ENCODE measurements at regions not wholly inside any gene's neighbourhood (a gene's known extent, or its start where the extent isn't known, plus 50 kb on each side); places are given as distances from the start of the nearest gene placed in this dataset.

DNA sequence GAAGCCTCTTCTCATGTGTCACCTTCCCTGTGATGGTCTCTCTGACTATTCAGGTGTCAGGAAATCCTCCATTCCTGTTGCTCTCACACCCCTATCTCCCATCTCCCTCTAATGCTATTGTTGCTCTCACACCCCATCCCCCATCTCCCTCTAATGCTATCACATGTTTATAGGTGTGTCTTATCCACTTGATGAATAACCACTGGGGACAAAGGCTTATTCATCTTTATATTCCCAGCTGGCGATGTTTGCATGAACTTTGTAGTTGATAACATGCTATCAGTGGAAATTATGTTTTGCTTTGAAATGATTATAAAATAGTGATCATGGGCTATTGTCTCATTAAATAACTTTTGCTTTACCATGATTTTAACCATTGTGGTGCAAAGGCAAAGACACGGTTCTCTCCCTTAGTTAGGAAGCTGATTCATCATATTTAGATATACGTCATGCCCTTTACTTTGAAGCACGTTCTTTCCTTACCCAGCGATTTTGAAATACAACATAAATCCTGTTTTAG, 220.5 kb downstream of the PMAIP1 start:
- no peak for DNase-seq

DNA sequence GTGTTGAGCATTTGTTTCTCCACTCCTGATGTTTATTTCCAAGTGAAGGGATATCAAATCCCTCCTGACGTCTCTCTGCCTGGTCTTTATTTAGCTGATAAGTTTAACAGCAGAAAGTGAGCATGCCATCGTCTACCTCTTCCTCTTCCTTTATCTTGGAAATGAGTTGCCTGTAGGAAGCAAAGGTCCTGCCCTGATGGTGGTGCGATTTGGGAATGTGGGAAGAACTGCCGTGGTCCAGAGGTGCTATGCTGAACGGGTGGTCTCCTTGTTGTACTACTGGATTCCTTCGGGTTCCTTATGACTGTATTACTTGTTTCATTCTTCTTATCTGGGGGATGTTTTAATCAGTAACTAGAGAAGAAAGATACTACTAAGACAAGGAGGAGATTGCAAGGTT, 217.5 kb downstream of the PMAIP1 start:
- in situ Hi-C loops (cut with MboI; ENCODE audit: low pct_ligation_motif_present in 1 of 4, low pct_unique_long_range_greater_than_20kb in 1 of 4, low sequenced_read_pairs in 3 of 4) = no loop called here
- DNase-seq = no peak
- peaks cover 0 to 8% (median 0%) of the 10 kb centered on the region in 4 donors for H3K4me1 ChIP-seq
- H3K27ac ChIP-seq = no peak overlapping the region
- no peaks in the 10 kb centered on the region for H3K36me3 ChIP-seq
- H3K9me3 ChIP-seq = no peaks in the 10 kb centered on the region
- no peak overlapping the region for H3K4me3 ChIP-seq
- intact Hi-C loops (cut with DNase I; ENCODE audit: low total_unique reads) = no loop called here
- H3K27me3 ChIP-seq = no peaks in the 10 kb centered on the region
- 61 to 70% methylated on average over 2 to 6 of the region's 6 CpGs for WGBS, 2 donors (ENCODE audit: low coverage in 1 of 2)
- TF ChIP-seq, protein P1, sequence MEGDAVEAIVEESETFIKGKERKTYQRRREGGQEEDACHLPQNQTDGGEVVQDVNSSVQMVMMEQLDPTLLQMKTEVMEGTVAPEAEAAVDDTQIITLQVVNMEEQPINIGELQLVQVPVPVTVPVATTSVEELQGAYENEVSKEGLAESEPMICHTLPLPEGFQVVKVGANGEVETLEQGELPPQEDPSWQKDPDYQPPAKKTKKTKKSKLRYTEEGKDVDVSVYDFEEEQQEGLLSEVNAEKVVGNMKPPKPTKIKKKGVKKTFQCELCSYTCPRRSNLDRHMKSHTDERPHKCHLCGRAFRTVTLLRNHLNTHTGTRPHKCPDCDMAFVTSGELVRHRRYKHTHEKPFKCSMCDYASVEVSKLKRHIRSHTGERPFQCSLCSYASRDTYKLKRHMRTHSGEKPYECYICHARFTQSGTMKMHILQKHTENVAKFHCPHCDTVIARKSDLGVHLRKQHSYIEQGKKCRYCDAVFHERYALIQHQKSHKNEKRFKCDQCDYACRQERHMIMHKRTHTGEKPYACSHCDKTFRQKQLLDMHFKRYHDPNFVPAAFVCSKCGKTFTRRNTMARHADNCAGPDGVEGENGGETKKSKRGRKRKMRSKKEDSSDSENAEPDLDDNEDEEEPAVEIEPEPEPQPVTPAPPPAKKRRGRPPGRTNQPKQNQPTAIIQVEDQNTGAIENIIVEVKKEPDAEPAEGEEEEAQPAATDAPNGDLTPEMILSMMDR (IDR thresholded peaks at IDR 0.05) = no peak
- TF ChIP-seq POLR2A (IDR thresholded peaks at IDR 0.05) (no peak), EP300 (IDR thresholded peaks at IDR 0.05; ENCODE audit: low read depth) (no peak), POLR2AphosphoS5 (IDR thresholded peaks at IDR 0.05) (no peak)

More for the DNA sequence above, 220.5 kb downstream of the PMAIP1 start:
- no peak overlapping the region for H3K27ac ChIP-seq
- no peaks in the 10 kb centered on the region for H3K36me3 ChIP-seq
- peaks cover 0 to 8% (median 0%) of the 10 kb centered on the region in 4 donors for H3K4me1 ChIP-seq
- in situ Hi-C loops (cut with MboI; ENCODE audit: low pct_ligation_motif_present in 1 of 4, low pct_unique_long_range_greater_than_20kb in 1 of 4, low sequenced_read_pairs in 3 of 4) = no loop called here
- intact Hi-C loops (cut with DNase I; ENCODE audit: low total_unique reads) = no loop called here
- WGBS, 2 donors (ENCODE audit: low coverage in 1 of 2) = 44 to 50% methylated on average over 5 of the region's 5 CpGs
- H3K27me3 ChIP-seq = no peaks in the 10 kb centered on the region
- H3K9me3 ChIP-seq = no peaks in the 10 kb centered on the region
- H3K4me3 ChIP-seq = no peak overlapping the region
- TF ChIP-seq, protein P1 (IDR thresholded peaks at IDR 0.05) = no peak
- no peak for TF ChIP-seq EP300 (IDR thresholded peaks at IDR 0.05; ENCODE audit: low read depth)
- no peak for TF ChIP-seq POLR2A (IDR thresholded peaks at IDR 0.05)
- no peak for TF ChIP-seq POLR2AphosphoS5 (IDR thresholded peaks at IDR 0.05)

DNA sequence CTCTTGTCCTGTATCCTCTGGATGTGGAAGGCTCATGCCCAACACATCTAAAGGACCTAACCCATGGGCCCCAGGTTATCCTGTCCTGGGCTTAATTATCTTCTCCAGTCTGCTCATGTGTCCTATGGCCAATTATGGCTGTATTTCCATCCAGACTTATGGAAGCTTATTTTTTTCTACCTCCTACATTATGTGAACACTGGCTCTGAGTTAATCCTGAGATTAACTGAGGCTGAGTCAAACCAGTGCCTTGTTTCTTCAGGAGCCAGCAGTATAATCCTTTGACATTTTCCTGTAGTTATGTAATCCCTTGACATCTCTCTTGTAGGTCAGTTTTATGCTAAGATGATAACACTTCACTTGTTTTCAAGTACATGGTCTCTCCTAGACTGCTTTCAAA, 213.6 kb downstream of the PMAIP1 start:
- H3K27me3 ChIP-seq = no peaks in the 10 kb centered on the region
- H3K36me3 ChIP-seq = no peaks in the 10 kb centered on the region
- H3K9me3 ChIP-seq = no peaks in the 10 kb centered on the region
- no peak for DNase-seq
- H3K4me1 ChIP-seq = no peaks in the 10 kb centered on the region
- H3K27ac ChIP-seq = no peak overlapping the region
- intact Hi-C loops (cut with DNase I; ENCODE audit: low total_unique reads) = no loop called here
- in situ Hi-C loops (cut with MboI; ENCODE audit: low pct_ligation_motif_present in 1 of 4, low pct_unique_long_range_greater_than_20kb in 1 of 4, low sequenced_read_pairs in 3 of 4) = no loop called here
- TF ChIP-seq POLR2AphosphoS5 (IDR thresholded peaks at IDR 0.05) (no peak), EP300 (IDR thresholded peaks at IDR 0.05; ENCODE audit: low read depth) (no peak), POLR2A (IDR thresholded peaks at IDR 0.05) (no peak)
- TF ChIP-seq, protein P1 (IDR thresholded peaks at IDR 0.05) = no peak
- no peak overlapping the region for H3K4me3 ChIP-seq

DNA sequence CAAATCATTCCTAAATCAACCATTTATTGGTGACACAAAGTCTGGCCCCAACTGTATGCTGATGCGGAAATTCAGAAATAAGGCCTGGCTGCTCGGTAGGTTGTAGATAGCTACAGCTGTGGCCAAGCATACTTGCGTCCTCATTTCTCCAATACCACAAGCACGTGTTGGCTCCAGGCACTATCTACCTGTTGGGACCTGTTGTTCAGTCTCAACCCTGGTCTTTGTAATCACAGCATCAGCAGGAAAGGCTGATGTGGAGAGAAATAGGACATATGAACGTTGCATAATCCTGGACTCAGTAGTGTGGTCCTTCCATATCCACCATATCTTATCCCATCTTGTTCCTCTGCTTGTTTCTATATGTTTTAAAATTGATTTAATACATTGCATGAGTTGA, 212.6 kb downstream of the PMAIP1 start:
- WGBS, 2 donors (ENCODE audit: low coverage in 1 of 2) = 91% methylated on average over 5 of the region's 5 CpGs; no CpG with 5 or more reads in 1 of the 2 donors
- Histone ChIP-seq H3K9me3 (no peaks in the 10 kb centered on the region), H3K4me3 (no peak overlapping the region), H3K27me3 (no peaks in the 10 kb centered on the region), H3K27ac (no peak overlapping the region), H3K4me1 (no peaks in the 10 kb centered on the region), H3K36me3 (no peaks in the 10 kb centered on the region)
- in situ Hi-C loops (cut with MboI; ENCODE audit: low pct_ligation_motif_present in 1 of 4, low pct_unique_long_range_greater_than_20kb in 1 of 4, low sequenced_read_pairs in 3 of 4) = no loop called here
- DNase-seq = no peak
- TF ChIP-seq POLR2A (IDR thresholded peaks at IDR 0.05) = no peak
- TF ChIP-seq, protein P1 (IDR thresholded peaks at IDR 0.05) = no peak
- TF ChIP-seq POLR2AphosphoS5 (IDR thresholded peaks at IDR 0.05) = no peak
- no peak for TF ChIP-seq EP300 (IDR thresholded peaks at IDR 0.05; ENCODE audit: low read depth)
- intact Hi-C loops (cut with DNase I; ENCODE audit: low total_unique reads) = no loop called here
